ENCODE measurements at regions not wholly inside any gene's neighbourhood (a gene's known extent, or its start where the extent isn't known, plus 50 kb on each side); places are given as distances from the start of the nearest gene placed in this dataset.
"Not testable (repeated sequence)": the region's sequence is repeated elsewhere in the genome, so short reads cannot be mapped to it uniquely, and the experiment has no call there.

GRCh38 chr13:24563087-24563486 lies 50.5 kb upstream of the PARP4 start:
- no peak for DNase-seq

GRCh38 chr13:24563971-24564370 lies 51.4 kb upstream of the PARP4 start:
- DNase-seq: not testable (repeated sequence)

- DNase-seq: no peak
Measured at GRCh38 chr13:24564881-24565280, 52.3 kb upstream of the PARP4 start.

- DNase-seq: not testable (repeated sequence)
Measured at GRCh38 chr13:24567593-24567992, 55.0 kb upstream of the PARP4 start.

- DNase-seq: no peak
Measured at GRCh38 chr13:24574847-24575246, 62.3 kb upstream of the PARP4 start.

GRCh38 chr13:24580315-24580714 lies 67.7 kb upstream of the PARP4 start:
- not testable (repeated sequence) for DNase-seq

GRCh38 chr13:24581578-24581977 lies 69.0 kb upstream of the PARP4 start:
- not testable (repeated sequence) for DNase-seq

- not testable (repeated sequence) for DNase-seq
Measured at GRCh38 chr13:24591697-24592096, 79.1 kb upstream of the PARP4 start.

GRCh38 chr13:24597906-24598670 lies 82.1 kb upstream of the ATP12A start:
- not testable (repeated sequence) for DNase-seq

- DNase-seq: not testable (repeated sequence)
Measured at GRCh38 chr13:24599019-24599791, 81.0 kb upstream of the ATP12A start.

- DNase-seq: no peak
Measured at GRCh38 chr13:24605923-24606372, 74.3 kb upstream of the ATP12A start.

GRCh38 chr13:24606486-24607170 lies 73.6 kb upstream of the ATP12A start:
- DNase-seq: no peak

GRCh38 chr13:24610956-24611355 lies 69.3 kb upstream of the ATP12A start:
- no peak for DNase-seq

- DNase-seq: no peak
Measured at GRCh38 chr13:24612726-24613125, 67.5 kb upstream of the ATP12A start.

- DNase-seq: no peak
Measured at GRCh38 chr13:24613128-24613527, 67.1 kb upstream of the ATP12A start.

GRCh38 chr13:24613755-24614154 lies 66.5 kb upstream of the ATP12A start:
- no peak for DNase-seq

GRCh38 chr13:24614306-24615080 lies 65.7 kb upstream of the ATP12A start:
- DNase-seq: no peak

- no peak for DNase-seq
Measured at GRCh38 chr13:24615114-24615513, 65.1 kb upstream of the ATP12A start.

- DNase-seq: no peak
Measured at GRCh38 chr13:24615911-24616472, 64.2 kb upstream of the ATP12A start.

GRCh38 chr13:24616514-24616913 lies 63.7 kb upstream of the ATP12A start:
- no peak for DNase-seq

- DNase-seq: no peak
Measured at GRCh38 chr13:24617256-24618010, 62.8 kb upstream of the ATP12A start.
